K562 (cell line): ENCODE measurements at regions not wholly inside any gene's neighbourhood (a gene's known extent, or its start where the extent isn't known, plus 50 kb on each side); places are given as distances from the start of the nearest gene placed in this dataset.
A peak's percentile ranks its signal among the peaks of the same experiment; 100 is the strongest.

Experiments
- ATAC-seq: fragments of 200-7000 bp; cut with Tn5 transposase; 3 replicates; pipeline ENCODE4 v1.9.1; 2020; ENCODE audit warnings: moderate library complexity
- BruUV-seq: library from RNA; stranded (reverse); fragments of 400-500 nt; replicated peaks from 2 replicates; lab custom pipeline; 2021; lab: Mats Ljungman, UMichigan
- CTCF ChIA-PET: fragments of 300-600 bp; formaldehyde crosslinking; extraction: SDS; loops from one replicate; lab custom pipeline; 2021; ENCODE audit warnings: low intra/inter-chr PET ratio; lab: Yijun Ruan, JAX
- POLR2A ChIA-PET: fragments of 300-600, 350-650 bp; sonication (Branson Sonifier 250); formaldehyde crosslinking; extraction: SDS; loops from one replicate; lab custom pipeline; 2021; ENCODE audit warnings: antibody characterized with exemption, inconsistent platforms; lab: Yijun Ruan, JAX
- DNase-seq, 4 experiments: peaks; one replicate each; pipeline versions ENCODE4 v3.0.0 to v3.0.0-alpha.2; 2011 to 2018; ENCODE audit warnings: low spot score in 3 of 4, mixed read lengths in 3 of 4; ENCODE audit errors: extremely low read depth in 1 of 4
- FAIRE-seq: peaks from 2 replicates; lab custom pipeline; 2011; peaks lifted over from hg19 to GRCh38; lab: Jason Lieb, UNC
- H2AFZ ChIP-seq: 2 replicates; pipeline ENCODE4 v1.6.0; 2011; ENCODE audit warnings: low read depth, low read length, control low read depth, inconsistent platforms
- H3K27ac ChIP-seq: fragments of 200-600 bp; 3 replicates; pipeline ENCODE4 v1.8.0; 2011; ENCODE audit warnings: low read depth, mild to moderate bottlenecking, control low read depth, inconsistent platforms, low read length, moderate library complexity, mixed read lengths; ENCODE audit errors: extremely low read depth
- H3K27me3 ChIP-seq, 2 experiments: fragments of 300-600 bp in 1 of 2; 2 replicates in 1 of 2; 3 replicates in 1 of 2; pipeline versions ENCODE4 v1.6.0 to v1.8.0; 2011; ENCODE audit warnings: inconsistent platforms in 2 of 2, low read length in 2 of 2, mild to moderate bottlenecking in 1 of 2, mixed read lengths in 1 of 2, moderate library complexity in 1 of 2; ENCODE audit not compliant: control insufficient read depth in 2 of 2, insufficient read depth in 2 of 2
- H3K36me3 ChIP-seq: fragments of 300-600 bp; 3 replicates; pipeline ENCODE4 v1.8.0; 2011; ENCODE audit warnings: mild to moderate bottlenecking, low read length, inconsistent platforms; ENCODE audit not compliant: control insufficient read depth, insufficient read depth
- H3K4me1 ChIP-seq, 2 experiments: fragments of 200-600 bp in 1 of 2; replicated peaks in 1 of 2; 2 replicates in 1 of 2; 3 replicates in 1 of 2; pipeline versions ENCODE4 v1.5.1 to v1.8.0; 2011; ENCODE audit warnings: inconsistent platforms in 2 of 2, low read length in 2 of 2, mild to moderate bottlenecking in 1 of 2, mixed read lengths in 1 of 2, moderate library complexity in 1 of 2; ENCODE audit not compliant: control insufficient read depth in 2 of 2, insufficient read depth in 2 of 2
- H3K4me2 ChIP-seq: 2 replicates; pipeline ENCODE4 v1.6.1; 2011; ENCODE audit warnings: low read length, control low read depth, inconsistent platforms, mixed read lengths; ENCODE audit not compliant: insufficient read depth
- H3K4me3 ChIP-seq: fragments of 200-600 bp; sonication (generic), shearing (Covaris generic); 2 replicates; pipeline ENCODE4 v1.5.1; 2016; ENCODE audit warnings: control low read depth, inconsistent platforms
- H3K79me2 ChIP-seq: fragments of 200-600 bp; 3 replicates; pipeline ENCODE4 v1.8.0; 2011; ENCODE audit warnings: low read length, inconsistent platforms; ENCODE audit not compliant: control insufficient read depth, insufficient read depth
- H3K9ac ChIP-seq, 2 experiments: 2 replicates each; pipeline versions ENCODE4 v1.6.0 to v1.6.1; 2011; ENCODE audit warnings: low read depth in 2 of 2, low read length in 2 of 2, control low read depth in 1 of 2, inconsistent platforms in 1 of 2, mild to moderate bottlenecking in 1 of 2, mixed read lengths in 1 of 2; ENCODE audit not compliant: insufficient read depth in 1 of 2
- H3K9me1 ChIP-seq: one replicate; pipeline ENCODE4 v1.6.0; 2011; ENCODE audit warnings: inconsistent platforms, mild to moderate bottlenecking, low read length, moderate library complexity; ENCODE audit not compliant: control insufficient read depth, insufficient read depth
- H3K9me3 ChIP-seq: replicated peaks from 2 replicates; pipeline ENCODE4 v1.5.1; 2011; ENCODE audit warnings: low read depth, low read length, inconsistent platforms; ENCODE audit not compliant: control insufficient read depth, insufficient read depth
- H4K20me1 ChIP-seq: replicated peaks from 2 replicates; pipeline ENCODE4 v1.6.1; 2011; ENCODE audit warnings: low read length, inconsistent platforms, mixed read lengths; ENCODE audit not compliant: control insufficient read depth, insufficient read depth
- BCOR ChIP-seq: fragments of 450-650 bp; IDR thresholded peaks from 2 replicates; pipeline ENCODE4 v1.6.1; 2016
- EHMT2 ChIP-seq: fragments of 450-650 bp; IDR thresholded peaks from 2 replicates; pipeline ENCODE4 v1.6.1; 2018; ENCODE audit warnings: antibody characterized with exemption
- POLR2G ChIP-seq: fragments of 200-400 bp; formaldehyde crosslinking; IDR thresholded peaks from 2 replicates; pipeline ENCODE4 v1.6.1; 2017; ENCODE audit warnings: low read depth, mild to moderate bottlenecking, antibody characterized with exemption, low read length, moderate library complexity
- ZC3H11A ChIP-seq: IDR thresholded peaks from 2 replicates; pipeline ENCODE4 v1.6.1; 2012; ENCODE audit warnings: low read depth, low read length, improper control_type of control experiment
- ZNF146 ChIP-seq: IDR thresholded peaks from one replicate; pipeline ENCODE4 v1.6.1; 2018; ENCODE audit warnings: missing compliant biosample characterization; ENCODE audit not compliant: unreplicated experiment
- WGBS: fragments of 100-300 bp; shearing (Covaris generic); methylation state at CpG from one replicate; pipeline ENCODE4 v1.1.6; 2016; ENCODE audit warnings: low coverage, mixed read lengths; ENCODE audit not compliant: insufficient coverage; ENCODE audit errors: missing lambda C conversion rate; 5-methylcytosine and 5-hydroxymethylcytosine counted together
- in situ Hi-C: fragments of 300-500 bp; cut with MboI; formaldehyde crosslinking; loops from 4 replicates; pipeline ENCODE4 v1.15.0; 2018; ENCODE audit warnings: inconsistent platforms, mixed read lengths
- intact Hi-C: fragments of 100-400 bp; cut with micrococcal nuclease; formaldehyde crosslinking; loops from 2 replicates; pipeline ENCODE4 v1.14.2; 2022
- TF ChIP-seq, protein P1 (sequence below): fragments of 450-650 bp; IDR thresholded peaks from 2 replicates; pipeline ENCODE4 v1.6.1; 2017; ENCODE audit warnings: antibody characterized with exemption
- TF ChIP-seq, protein P2 (sequence below): fragments of 450-650 bp; IDR thresholded peaks from 2 replicates; pipeline ENCODE4 v1.6.1; 2016; ENCODE audit warnings: mild to moderate bottlenecking
- TF ChIP-seq, protein P3 (sequence below), 2 experiments: fragments of 450-650 bp; conservative IDR thresholded peaks; 2 replicates each; pipeline ENCODE4 v1.6.1; 2017; ENCODE audit warnings: mild to moderate bottlenecking in 2 of 2, moderate library complexity in 2 of 2
- TF ChIP-seq, protein P4 (sequence below), 2 experiments: fragments of 450-650 bp in 1 of 2; sonication (generic) in 1 of 2; formaldehyde crosslinking in 1 of 2; IDR thresholded peaks in 1 of 2; conservative IDR thresholded peaks in 1 of 2; 2 replicates each; pipeline versions ENCODE4 v1.6.1 to v1.8.1; 2016 to 2023; ENCODE audit warnings: mild to moderate bottlenecking in 2 of 2, moderate library complexity in 2 of 2, inconsistent platforms in 1 of 2, missing genetic modification reagents in 1 of 2
- TF ChIP-seq, protein P5 (sequence below): fragments of 450-650 bp; formaldehyde crosslinking; IDR thresholded peaks from 2 replicates; pipeline ENCODE4 v1.4.0; 2022; ENCODE audit warnings: mild to moderate bottlenecking, moderate library complexity
- TF ChIP-seq, protein P6 (sequence below): fragments of 450-650 bp; IDR thresholded peaks from 2 replicates; pipeline ENCODE4 v1.6.1; 2016; ENCODE audit warnings: low read depth, mild to moderate bottlenecking, moderate library complexity

DNA sequence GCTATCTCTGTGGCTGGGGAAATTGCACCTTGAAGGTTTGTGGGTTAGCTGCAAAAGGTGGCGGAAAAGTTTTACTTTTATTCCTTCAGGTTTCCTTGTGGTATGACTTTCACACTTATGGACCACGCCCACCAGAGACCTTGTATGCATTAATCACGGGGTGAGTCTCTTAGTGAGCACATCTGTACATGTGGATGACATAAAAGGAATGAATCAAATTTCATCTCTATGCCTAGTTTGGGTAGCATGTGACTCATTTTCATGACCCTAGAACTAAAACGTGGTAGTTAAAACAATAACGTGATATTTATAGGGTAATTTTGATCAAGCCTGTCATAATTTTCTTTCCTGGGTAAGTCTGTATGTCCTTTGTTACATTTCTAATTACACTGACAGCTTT lies 141.7 kb downstream of the PDCD6IP start:
- ChIA-PET CTCF (no interaction called here), POLR2A (interaction anchor here (0.6 to 1.2 kb wide), 2 partner anchors 9 to 60 kb away, joined by 3 read pairs; no protein-coding TSS in a partner anchor)
- in situ Hi-C loops, result no loop called here
- Histone ChIP-seq H3K4me3 (no peak overlapping the region), H3K27ac (no peak overlapping the region), H3K4me2 (peak overlapping the region; percentile 28; the same call in 1 of the 2 replicates), H3K4me1 (peaks cover 17 to 61% of the 10 kb centered on the region in 2 experiments), H3K36me3 (no peaks in the 10 kb centered on the region; the same call in 2 of the 3 replicates), H2AFZ (peak overlapping the region; percentile 12; the same call in 1 of the 2 replicates), H3K9ac (no peak overlapping the region), H3K27me3 (no peaks in the 10 kb centered on the region), H3K9me1 (no peaks in the 10 kb centered on the region), H4K20me1 (no peaks in the 10 kb centered on the region), H3K9me3 (peaks cover 2% of the 10 kb centered on the region), H3K79me2 (peaks cover 48% of the 10 kb centered on the region)
- no TSS peak for BruUV-seq
- WGBS, result 40% methylated on average over 5 of the region's 5 CpGs
- FAIRE-seq, result no peak
- no peak for ATAC-seq
- intact Hi-C loops, result no loop called here
- peak in 1 of 4 experiments; percentile 60 for DNase-seq
- TF ChIP-seq, protein P1, sequence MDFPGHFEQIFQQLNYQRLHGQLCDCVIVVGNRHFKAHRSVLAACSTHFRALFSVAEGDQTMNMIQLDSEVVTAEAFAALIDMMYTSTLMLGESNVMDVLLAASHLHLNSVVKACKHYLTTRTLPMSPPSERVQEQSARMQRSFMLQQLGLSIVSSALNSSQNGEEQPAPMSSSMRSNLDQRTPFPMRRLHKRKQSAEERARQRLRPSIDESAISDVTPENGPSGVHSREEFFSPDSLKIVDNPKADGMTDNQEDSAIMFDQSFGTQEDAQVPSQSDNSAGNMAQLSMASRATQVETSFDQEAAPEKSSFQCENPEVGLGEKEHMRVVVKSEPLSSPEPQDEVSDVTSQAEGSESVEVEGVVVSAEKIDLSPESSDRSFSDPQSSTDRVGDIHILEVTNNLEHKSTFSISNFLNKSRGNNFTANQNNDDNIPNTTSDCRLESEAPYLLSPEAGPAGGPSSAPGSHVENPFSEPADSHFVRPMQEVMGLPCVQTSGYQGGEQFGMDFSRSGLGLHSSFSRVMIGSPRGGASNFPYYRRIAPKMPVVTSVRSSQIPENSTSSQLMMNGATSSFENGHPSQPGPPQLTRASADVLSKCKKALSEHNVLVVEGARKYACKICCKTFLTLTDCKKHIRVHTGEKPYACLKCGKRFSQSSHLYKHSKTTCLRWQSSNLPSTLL, result no peak
- TF ChIP-seq, protein P2, sequence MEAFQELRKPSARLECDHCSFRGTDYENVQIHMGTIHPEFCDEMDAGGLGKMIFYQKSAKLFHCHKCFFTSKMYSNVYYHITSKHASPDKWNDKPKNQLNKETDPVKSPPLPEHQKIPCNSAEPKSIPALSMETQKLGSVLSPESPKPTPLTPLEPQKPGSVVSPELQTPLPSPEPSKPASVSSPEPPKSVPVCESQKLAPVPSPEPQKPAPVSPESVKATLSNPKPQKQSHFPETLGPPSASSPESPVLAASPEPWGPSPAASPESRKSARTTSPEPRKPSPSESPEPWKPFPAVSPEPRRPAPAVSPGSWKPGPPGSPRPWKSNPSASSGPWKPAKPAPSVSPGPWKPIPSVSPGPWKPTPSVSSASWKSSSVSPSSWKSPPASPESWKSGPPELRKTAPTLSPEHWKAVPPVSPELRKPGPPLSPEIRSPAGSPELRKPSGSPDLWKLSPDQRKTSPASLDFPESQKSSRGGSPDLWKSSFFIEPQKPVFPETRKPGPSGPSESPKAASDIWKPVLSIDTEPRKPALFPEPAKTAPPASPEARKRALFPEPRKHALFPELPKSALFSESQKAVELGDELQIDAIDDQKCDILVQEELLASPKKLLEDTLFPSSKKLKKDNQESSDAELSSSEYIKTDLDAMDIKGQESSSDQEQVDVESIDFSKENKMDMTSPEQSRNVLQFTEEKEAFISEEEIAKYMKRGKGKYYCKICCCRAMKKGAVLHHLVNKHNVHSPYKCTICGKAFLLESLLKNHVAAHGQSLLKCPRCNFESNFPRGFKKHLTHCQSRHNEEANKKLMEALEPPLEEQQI, result no peak
- TF ChIP-seq, protein P3, sequence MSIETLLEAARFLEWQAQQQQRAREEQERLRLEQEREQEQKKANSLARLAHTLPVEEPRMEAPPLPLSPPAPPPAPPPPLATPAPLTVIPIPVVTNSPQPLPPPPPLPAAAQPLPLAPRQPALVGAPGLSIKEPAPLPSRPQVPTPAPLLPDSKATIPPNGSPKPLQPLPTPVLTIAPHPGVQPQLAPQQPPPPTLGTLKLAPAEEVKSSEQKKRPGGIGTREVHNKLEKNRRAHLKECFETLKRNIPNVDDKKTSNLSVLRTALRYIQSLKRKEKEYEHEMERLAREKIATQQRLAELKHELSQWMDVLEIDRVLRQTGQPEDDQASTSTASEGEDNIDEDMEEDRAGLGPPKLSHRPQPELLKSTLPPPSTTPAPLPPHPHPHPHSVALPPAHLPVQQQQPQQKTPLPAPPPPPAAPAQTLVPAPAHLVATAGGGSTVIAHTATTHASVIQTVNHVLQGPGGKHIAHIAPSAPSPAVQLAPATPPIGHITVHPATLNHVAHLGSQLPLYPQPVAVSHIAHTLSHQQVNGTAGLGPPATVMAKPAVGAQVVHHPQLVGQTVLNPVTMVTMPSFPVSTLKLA (conservative IDR thresholded peaks at IDR 0.05), result 0 out of 4 replicates have a peak, but pooled peaks of 1 of the 2 experiments have one; percentile 15
- TF ChIP-seq ZC3H11A (no peak), BCOR (no peak), POLR2G (no peak), EHMT2 (no peak), ZNF146 (CRISPR knock-in tag) (no peak)
- TF ChIP-seq, protein P4, sequence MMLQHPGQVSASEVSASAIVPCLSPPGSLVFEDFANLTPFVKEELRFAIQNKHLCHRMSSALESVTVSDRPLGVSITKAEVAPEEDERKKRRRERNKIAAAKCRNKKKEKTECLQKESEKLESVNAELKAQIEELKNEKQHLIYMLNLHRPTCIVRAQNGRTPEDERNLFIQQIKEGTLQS (IDR thresholded peaks at IDR 0.05), result peak; percentile 18; the same call in 1 of the 2 replicates
- TF ChIP-seq, protein P4 (CRISPR knock-in tag; conservative IDR thresholded peaks at IDR 0.05), result no peak
- TF ChIP-seq, protein P5, sequence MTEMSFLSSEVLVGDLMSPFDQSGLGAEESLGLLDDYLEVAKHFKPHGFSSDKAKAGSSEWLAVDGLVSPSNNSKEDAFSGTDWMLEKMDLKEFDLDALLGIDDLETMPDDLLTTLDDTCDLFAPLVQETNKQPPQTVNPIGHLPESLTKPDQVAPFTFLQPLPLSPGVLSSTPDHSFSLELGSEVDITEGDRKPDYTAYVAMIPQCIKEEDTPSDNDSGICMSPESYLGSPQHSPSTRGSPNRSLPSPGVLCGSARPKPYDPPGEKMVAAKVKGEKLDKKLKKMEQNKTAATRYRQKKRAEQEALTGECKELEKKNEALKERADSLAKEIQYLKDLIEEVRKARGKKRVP (CRISPR knock-in tag), result no peak
- TF ChIP-seq, protein P6, sequence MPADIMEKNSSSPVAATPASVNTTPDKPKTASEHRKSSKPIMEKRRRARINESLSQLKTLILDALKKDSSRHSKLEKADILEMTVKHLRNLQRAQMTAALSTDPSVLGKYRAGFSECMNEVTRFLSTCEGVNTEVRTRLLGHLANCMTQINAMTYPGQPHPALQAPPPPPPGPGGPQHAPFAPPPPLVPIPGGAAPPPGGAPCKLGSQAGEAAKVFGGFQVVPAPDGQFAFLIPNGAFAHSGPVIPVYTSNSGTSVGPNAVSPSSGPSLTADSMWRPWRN, result no peak
